Smooth muscle cell (in vitro differentiated cells): ENCODE measurements at regions not wholly inside any gene's neighbourhood (a gene's known extent, or its start where the extent isn't known, plus 50 kb on each side); places are given as distances from the start of the nearest gene placed in this dataset.

Experiments
- DNase-seq: peaks from one replicate; lab custom pipeline; 2025; ENCODE audit not compliant: unreplicated experiment; lab: John Stamatoyannopoulos, UW
- H2AFZ ChIP-seq: fragments of 200-600 bp; sonication (generic); 2 replicates; pipeline ENCODE4 v1.6.0; 2016; ENCODE audit warnings: antibody characterized with exemption, low read depth, mild to moderate bottlenecking
- H3F3A ChIP-seq: fragments of 200-600 bp; sonication (generic); 2 replicates; pipeline ENCODE4 v1.6.0; 2017; ENCODE audit warnings: antibody characterized with exemption, low read depth
- H3K27ac ChIP-seq: fragments of 200-600 bp; sonication (generic); 2 replicates; pipeline ENCODE4 v1.5.1; 2016; ENCODE audit warnings: low read depth, mild to moderate bottlenecking
- H3K27me3 ChIP-seq: fragments of 200-600 bp; sonication (generic); 2 replicates; pipeline ENCODE4 v1.6.1; 2016; ENCODE audit warnings: low read depth, mild to moderate bottlenecking
- H3K36me3 ChIP-seq: fragments of 200-600 bp; sonication (generic); 2 replicates; pipeline ENCODE4 v1.5.1; 2016; ENCODE audit warnings: low read depth
- H3K4me1 ChIP-seq: fragments of 200-600 bp; sonication (generic); 2 replicates; pipeline ENCODE4 v1.5.1; 2016; ENCODE audit warnings: low read depth
- H3K4me2 ChIP-seq: fragments of 200-600 bp; sonication (generic); 2 replicates; pipeline ENCODE4 v1.6.0; 2016; ENCODE audit warnings: mild to moderate bottlenecking
- H3K4me3 ChIP-seq: fragments of 200-600 bp; sonication (generic); 2 replicates; pipeline ENCODE4 v1.5.1; 2016; ENCODE audit warnings: mild to moderate bottlenecking
- H3K79me2 ChIP-seq: fragments of 200-600 bp; sonication (generic); 2 replicates; pipeline ENCODE4 v1.6.0; 2016; ENCODE audit warnings: low read depth, mild to moderate bottlenecking
- H3K9ac ChIP-seq: fragments of 200-600 bp; sonication (generic); 2 replicates; pipeline ENCODE4 v1.6.0; 2016; ENCODE audit warnings: low read depth
- H3K9me3 ChIP-seq: fragments of 200-600 bp; sonication (generic); replicated peaks from 2 replicates; pipeline ENCODE4 v1.5.1; 2016; ENCODE audit warnings: low read depth
- H4K20me1 ChIP-seq: fragments of 200-600 bp; sonication (generic); 2 replicates; pipeline ENCODE4 v1.6.0; 2016; ENCODE audit warnings: low read depth
- CTCF ChIP-seq: fragments of 200-600 bp; sonication (generic); IDR thresholded peaks from 2 replicates; pipeline ENCODE4 v1.5.1; 2017; ENCODE audit warnings: borderline replicate concordance, mild to moderate bottlenecking, antibody characterized with exemption; ENCODE audit not compliant: insufficient read depth, poor library complexity, severe bottlenecking
- WGBS: methylation state at CpG from one replicate; pipeline ENCODE4 v1.1.7; 2016; ENCODE audit warnings: low lambda C conversion rate; 5-methylcytosine and 5-hydroxymethylcytosine counted together

GRCh38 chr2:146214394-146214929, 1630.4 kb upstream of the ACVR2A start:
- H3F3A ChIP-seq: no peaks in the 10 kb centered on the region
- H2AFZ ChIP-seq: no peak overlapping the region
- H3K9ac ChIP-seq: no peak overlapping the region
- 94% methylated on average over 2 of the region's 2 CpGs for WGBS
- H4K20me1 ChIP-seq: no peaks in the 10 kb centered on the region
- H3K9me3 ChIP-seq: no peaks in the 10 kb centered on the region
- no peaks in the 10 kb centered on the region for H3K36me3 ChIP-seq
- H3K4me1 ChIP-seq: no peaks in the 10 kb centered on the region
- H3K79me2 ChIP-seq: no peaks in the 10 kb centered on the region
- no peak overlapping the region for H3K4me3 ChIP-seq
- H3K27ac ChIP-seq: no peak overlapping the region
- no peak for TF ChIP-seq CTCF
- no peak overlapping the region for H3K4me2 ChIP-seq
- no peaks in the 10 kb centered on the region for H3K27me3 ChIP-seq
- no peak for DNase-seq

GRCh38 chr2:146213674-146214073, 1631.2 kb upstream of the ACVR2A start:
- H3K79me2 ChIP-seq: no peaks in the 10 kb centered on the region
- no peaks in the 10 kb centered on the region for H3K4me1 ChIP-seq
- H4K20me1 ChIP-seq: no peaks in the 10 kb centered on the region
- H3K4me3 ChIP-seq: no peak overlapping the region
- no peaks in the 10 kb centered on the region for H3K9me3 ChIP-seq
- H3K36me3 ChIP-seq: no peaks in the 10 kb centered on the region
- H3K27me3 ChIP-seq: no peaks in the 10 kb centered on the region
- no peak overlapping the region for H3K27ac ChIP-seq
- no peak for TF ChIP-seq CTCF
- no peak overlapping the region for H3K4me2 ChIP-seq
- H2AFZ ChIP-seq: peak overlapping the region; percentile 23
- H3F3A ChIP-seq: no peaks in the 10 kb centered on the region
- DNase-seq: no peak
- H3K9ac ChIP-seq: no peak overlapping the region

GRCh38 chr2:146212602-146213001, 1632.2 kb upstream of the ACVR2A start:
- Histone ChIP-seq H3K79me2 (no peaks in the 10 kb centered on the region), H4K20me1 (no peaks in the 10 kb centered on the region), H2AFZ (no peak overlapping the region), H3K9ac (no peak overlapping the region), H3K36me3 (no peaks in the 10 kb centered on the region), H3K4me2 (no peak overlapping the region), H3K4me3 (no peak overlapping the region), H3F3A (no peaks in the 10 kb centered on the region), H3K27ac (no peak overlapping the region), H3K4me1 (no peaks in the 10 kb centered on the region), H3K9me3 (no peaks in the 10 kb centered on the region), H3K27me3 (no peaks in the 10 kb centered on the region)
- no peak for TF ChIP-seq CTCF
- 92% methylated on average over 4 of the region's 4 CpGs for WGBS
- no peak for DNase-seq

- no peaks in the 10 kb centered on the region for H3K36me3 ChIP-seq
- no peak for DNase-seq
Measured at GRCh38 chr2:146209842-146210275, 1635.0 kb upstream of the ACVR2A start.

More at GRCh38 chr2:146209842-146210275, 1635.0 kb upstream of the ACVR2A start:
- Histone ChIP-seq H3K4me3 (no peak overlapping the region), H2AFZ (no peak overlapping the region), H4K20me1 (no peaks in the 10 kb centered on the region), H3K9me3 (no peaks in the 10 kb centered on the region), H3K4me1 (no peaks in the 10 kb centered on the region), H3K27me3 (no peaks in the 10 kb centered on the region), H3F3A (no peaks in the 10 kb centered on the region), H3K79me2 (no peaks in the 10 kb centered on the region), H3K27ac (no peak overlapping the region), H3K4me2 (no peak overlapping the region), H3K9ac (no peak overlapping the region)
- TF ChIP-seq CTCF: no peak
- WGBS: 92% methylated on average over 3 of the region's 3 CpGs
